ENCODE measurements at regions not wholly inside any gene's neighbourhood (a gene's known extent, or its start where the extent isn't known, plus 50 kb on each side); places are given as distances from the start of the nearest gene placed in this dataset.

DNA sequence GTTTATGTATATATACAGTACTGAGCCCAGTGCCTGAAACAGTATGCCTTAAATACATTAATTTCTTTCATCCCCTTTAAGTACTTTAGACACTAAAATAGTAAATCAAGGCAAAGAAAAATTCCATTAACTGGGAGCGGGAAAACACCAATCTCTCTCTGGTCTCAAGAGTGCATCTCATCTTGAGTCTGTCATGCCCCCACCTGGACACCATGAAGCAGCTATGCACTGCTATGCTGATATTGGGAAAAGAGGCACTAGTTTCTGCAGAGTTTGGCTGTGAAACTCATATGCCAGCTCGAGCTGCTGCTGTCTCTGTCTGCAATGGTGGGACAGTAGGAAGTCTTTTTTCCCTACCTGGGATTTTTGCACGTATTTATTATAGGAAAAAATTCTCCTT lies 754.4 kb upstream of the RAG2 start:
- TF ChIP-seq CTCF (IDR thresholded peaks at IDR 0.05; ENCODE audit: insufficient read depth, low read depth, low read length) (no peak), EZH2 (IDR thresholded peaks at IDR 0.05; ENCODE audit: insufficient read depth, low read length) (no peak)
